ENCODE measurements at regions not wholly inside any gene's neighbourhood (a gene's known extent, or its start where the extent isn't known, plus 50 kb on each side); places are given as distances from the start of the nearest gene placed in this dataset.
"Not testable (repeated sequence)": the region's sequence is repeated elsewhere in the genome, so short reads cannot be mapped to it uniquely, and the experiment has no call there.

DNA sequence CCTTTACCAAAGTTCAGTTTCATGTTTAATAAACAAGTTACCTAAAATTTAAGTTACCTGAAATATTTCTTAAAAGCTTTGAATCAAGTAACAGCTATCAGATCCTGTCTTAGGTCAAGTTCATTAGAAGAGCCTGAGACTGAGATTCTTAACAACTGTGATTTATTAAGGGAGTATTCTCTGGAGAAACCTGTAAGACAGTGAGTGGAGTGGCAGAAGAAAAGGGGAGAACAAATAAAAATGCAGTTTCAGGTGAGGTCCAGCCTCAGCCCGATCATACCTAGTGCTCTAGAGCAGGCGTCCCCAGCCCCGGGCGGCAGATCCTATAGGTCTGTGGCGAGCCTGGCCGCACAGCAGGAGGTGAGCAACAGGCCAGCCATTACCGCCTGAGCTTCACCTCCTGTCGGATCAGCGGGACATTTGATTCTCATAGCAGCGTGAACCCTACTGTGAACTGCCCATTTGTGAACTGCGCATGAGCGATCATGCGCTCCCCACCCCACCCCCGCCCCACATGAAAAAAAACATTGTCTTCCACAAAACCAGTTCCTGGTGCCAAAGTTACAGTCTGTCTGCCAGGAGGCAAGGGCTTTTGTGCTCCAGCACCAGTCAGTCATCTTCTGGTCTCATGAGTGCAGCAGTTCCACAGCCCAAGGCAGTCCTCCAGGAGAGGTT, 59.2 kb upstream of the ADGRB3 start:
- DNase-seq (ENCODE audit: low spot score): peak; percentile 86
- in situ Hi-C loops (cut with HindIII; ENCODE audit: low sequenced_read_pairs): no loop called here

DNA sequence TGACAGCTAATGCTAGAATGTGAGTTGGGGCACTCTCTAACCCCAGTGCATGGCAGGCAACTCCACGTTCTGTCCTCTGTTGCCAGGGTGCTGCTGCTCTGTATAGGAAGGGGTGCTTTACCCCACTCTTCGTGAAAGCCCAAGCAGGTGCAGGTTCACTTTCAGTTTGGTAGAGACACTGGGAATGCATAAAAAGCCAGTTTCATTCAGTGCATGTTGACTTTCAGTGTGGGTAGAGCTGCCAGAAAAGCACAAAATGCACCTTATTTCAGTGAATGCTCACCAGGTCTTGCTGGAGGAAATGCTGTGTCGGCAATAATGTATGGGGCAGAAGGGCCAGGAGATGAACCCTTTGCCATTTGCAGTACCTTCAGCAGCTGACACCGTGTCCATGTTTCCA, 62.1 kb upstream of the ADGRB3 start:
- no peak for DNase-seq (ENCODE audit: low spot score)
- in situ Hi-C loops (cut with HindIII; ENCODE audit: low sequenced_read_pairs): no loop called here

DNA sequence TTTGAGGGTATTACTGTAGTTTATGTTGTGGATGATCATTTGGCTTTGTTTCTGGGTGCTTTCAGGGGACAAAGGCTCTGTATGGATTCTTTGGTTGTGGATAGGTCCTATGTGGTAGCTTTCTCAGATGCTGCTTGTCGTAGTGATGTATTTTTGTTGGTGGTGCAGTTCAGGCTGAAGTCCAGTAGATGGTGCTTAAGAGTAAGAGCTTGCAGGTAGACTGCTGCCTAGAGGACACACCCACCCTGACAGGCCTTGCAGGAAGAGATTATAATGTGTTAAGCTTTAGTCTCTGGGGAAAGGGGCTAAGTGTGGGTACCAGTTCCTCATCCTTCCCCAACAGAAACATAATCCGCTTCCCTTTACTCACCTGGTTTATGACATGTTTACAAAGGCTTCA, 62.6 kb upstream of the ADGRB3 start:
- in situ Hi-C loops (cut with HindIII; ENCODE audit: low sequenced_read_pairs): no loop called here
- no peak for DNase-seq (ENCODE audit: low spot score)

DNA sequence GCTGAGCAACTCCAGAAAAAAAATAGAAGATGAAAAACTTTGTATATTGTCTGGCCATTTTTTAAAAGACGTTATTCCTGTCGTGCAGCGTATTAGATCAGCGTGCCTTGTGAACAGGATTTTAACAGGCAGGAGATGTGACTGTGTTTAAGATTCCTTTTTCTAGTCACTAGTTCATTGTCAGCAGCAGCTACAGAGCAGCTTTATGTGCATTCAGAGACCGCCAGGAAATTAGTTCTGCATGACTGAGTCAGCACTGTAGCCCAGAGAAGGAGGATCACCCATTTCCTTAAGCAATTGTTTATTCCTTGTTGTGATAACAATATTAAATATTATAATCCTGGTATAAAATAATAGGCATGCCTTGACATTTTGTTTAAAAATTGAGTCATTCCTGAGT, 75.4 kb upstream of the ADGRB3 start:
- DNase-seq (ENCODE audit: low spot score): peak; percentile 69
- in situ Hi-C loops (cut with HindIII; ENCODE audit: low sequenced_read_pairs): no loop called here

DNA sequence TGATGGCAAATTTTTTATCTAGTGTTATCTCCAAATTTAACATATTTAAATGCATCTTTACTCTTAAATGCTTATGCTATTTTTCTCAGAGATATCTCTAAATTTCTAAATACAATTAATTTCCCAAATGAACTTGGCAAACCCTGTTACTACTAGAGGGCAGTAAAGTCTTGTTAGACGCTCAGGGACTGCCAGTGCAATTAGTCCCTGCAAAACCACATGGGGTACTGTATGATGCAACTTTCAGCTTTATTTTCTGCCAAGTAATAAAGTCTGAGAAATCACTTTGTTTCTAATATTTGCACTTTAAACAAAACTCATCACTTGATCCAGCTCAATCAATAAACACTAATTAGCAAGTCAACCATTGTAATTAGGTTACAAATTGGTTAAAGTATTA, 76.0 kb upstream of the ADGRB3 start:
- peak; percentile 70 for DNase-seq (ENCODE audit: low spot score)
- in situ Hi-C loops (cut with HindIII; ENCODE audit: low sequenced_read_pairs): no loop called here

DNA sequence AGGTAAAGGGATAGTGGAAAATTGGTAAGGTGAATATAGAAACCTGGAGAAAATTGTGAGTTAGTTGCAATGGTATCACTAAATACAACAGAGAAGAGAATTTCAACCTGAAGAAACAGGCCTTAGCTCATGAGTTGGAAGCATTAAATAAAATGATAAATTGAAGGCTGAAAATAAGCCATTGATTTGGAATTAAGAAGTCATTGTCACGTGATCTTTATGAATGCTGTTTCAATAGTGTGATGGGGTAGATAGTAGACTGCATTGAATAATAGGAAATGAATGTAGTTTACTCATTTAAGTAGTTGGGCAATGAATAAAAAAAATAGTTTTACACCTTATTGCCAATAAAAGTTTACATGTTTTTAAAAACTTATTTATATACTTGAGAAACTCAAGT, 88.5 kb upstream of the ADGRB3 start:
- DNase-seq (ENCODE audit: low spot score): no peak
- in situ Hi-C loops (cut with HindIII; ENCODE audit: low sequenced_read_pairs): no loop called here

DNA sequence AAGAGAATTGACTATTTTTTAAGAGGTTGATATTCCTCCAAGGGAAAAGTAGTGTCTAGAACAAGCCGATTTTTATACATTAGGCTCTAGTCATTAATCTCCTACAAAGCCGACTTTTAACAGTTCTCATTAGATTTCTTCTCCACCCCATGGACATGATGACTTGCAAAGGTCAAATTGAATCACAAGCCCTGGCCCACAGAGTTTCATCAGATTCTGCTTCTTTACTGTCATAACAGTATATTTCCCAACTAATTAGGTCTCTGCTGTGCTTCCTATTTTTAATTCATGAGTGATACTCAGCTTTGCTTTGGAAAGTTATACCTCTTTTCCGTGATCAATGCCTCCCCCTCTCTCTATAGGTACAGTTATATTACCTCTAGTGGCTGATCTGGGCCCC, 90.6 kb upstream of the ADGRB3 start:
- in situ Hi-C loops (cut with HindIII; ENCODE audit: low sequenced_read_pairs): no loop called here
- DNase-seq (ENCODE audit: low spot score): no peak

DNA sequence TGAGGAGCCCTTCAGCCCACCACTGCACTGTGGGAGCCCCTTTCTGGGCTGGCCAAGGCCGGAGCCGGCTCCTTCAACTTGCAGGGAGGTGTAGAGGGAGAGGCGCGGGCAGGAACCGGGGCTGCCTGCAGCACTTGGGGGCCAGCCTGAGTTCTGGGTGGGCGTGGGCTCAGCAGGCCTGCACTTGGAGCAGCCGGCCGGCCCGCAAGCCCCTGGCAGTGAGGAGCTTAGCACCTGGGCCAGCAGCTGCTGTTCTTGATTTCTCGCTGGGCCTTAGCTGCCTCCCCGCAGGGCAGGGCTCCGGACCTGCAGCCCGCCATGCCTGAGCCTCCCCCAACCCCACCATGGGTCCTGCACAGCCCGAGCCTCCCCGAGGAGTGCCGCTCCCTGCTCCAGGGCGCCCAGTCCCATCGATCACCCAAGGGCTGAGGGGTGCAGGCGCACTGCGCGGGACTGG, 101.7 kb upstream of the ADGRB3 start:
- no peak for DNase-seq (ENCODE audit: low spot score)
- in situ Hi-C loops (cut with HindIII; ENCODE audit: low sequenced_read_pairs): no loop called here

DNA sequence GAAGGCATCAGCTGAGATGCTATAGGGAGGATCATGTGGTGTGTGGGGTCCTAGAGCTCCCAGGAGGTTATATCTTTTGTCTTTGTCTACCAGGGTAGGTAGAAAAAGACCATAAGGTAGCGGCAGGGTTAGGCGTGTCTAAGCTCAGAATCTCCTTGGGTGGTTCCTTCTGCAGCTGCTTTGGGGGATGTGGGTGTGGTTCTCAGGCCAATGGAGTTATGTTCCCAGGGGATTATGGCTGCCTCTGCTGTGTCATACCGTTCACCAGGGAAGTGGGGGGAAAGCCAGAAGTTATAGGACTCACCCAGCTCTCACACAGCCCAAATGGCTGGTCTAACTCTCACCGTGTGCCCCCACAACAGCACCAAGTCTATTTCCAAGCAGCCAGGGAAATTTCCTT, 107.4 kb upstream of the ADGRB3 start:
- in situ Hi-C loops (cut with HindIII; ENCODE audit: low sequenced_read_pairs): no loop called here
- DNase-seq (ENCODE audit: low spot score): no peak

DNA sequence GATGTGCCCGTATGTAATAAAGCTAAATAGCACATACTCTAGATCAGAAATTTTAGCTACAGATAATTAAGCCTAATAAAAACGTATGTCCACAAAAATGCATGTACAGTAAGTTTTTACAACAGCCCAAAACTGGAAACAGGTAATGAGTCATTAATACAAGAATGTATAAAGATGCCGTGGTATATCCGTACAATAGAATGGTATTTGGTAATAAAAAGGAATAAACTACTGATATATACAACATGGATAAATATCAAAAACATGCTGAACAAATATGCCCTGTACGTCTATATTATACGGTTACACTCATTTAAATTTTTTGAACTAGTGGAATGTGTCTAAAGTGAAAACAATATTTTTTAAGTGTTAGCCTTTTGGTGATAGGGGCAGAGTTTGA, 128.2 kb upstream of the ADGRB3 start:
- DNase-seq (ENCODE audit: low spot score): no peak
- in situ Hi-C loops (cut with HindIII; ENCODE audit: low sequenced_read_pairs): no loop called here

DNA sequence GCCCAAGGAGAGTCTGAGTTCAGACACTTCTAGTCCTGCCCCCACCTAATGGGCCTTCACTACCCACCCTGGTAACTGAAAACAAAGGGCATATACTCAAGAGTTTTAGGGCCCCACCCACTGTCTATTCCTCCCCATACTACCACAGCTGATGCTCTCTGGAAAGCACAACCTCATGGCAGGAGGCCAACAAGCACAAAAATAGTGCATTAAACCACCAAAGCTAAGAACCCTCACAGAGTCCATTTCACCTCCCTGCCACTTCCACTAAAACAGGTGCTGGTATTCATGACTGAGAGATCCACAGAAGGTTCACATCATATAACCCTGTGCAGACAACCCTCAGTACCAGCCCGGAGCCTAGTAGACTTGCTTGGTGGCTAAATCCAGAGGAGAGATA, 132.1 kb upstream of the ADGRB3 start:
- in situ Hi-C loops (cut with HindIII; ENCODE audit: low sequenced_read_pairs): no loop called here
- no peak for DNase-seq (ENCODE audit: low spot score)

DNA sequence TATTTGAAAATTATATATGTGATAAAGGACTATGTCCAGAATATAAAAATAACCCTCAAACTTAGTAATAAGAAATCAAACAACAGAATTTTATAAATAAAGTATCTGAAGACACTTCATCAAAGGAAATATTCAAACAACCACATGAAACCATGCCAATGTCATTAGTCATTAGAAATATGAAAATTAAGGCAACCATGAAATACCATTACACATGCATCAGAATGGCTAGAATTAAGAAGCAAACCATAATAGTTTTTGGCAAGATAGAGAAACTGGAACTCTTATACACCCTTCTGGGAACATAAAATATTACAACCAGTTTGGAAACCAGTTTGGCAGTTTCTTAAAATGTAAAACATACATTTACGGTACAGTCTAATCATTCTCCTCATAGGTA, 137.2 kb upstream of the ADGRB3 start:
- in situ Hi-C loops (cut with HindIII; ENCODE audit: low sequenced_read_pairs): no loop called here
- no peak for DNase-seq (ENCODE audit: low spot score)

DNA sequence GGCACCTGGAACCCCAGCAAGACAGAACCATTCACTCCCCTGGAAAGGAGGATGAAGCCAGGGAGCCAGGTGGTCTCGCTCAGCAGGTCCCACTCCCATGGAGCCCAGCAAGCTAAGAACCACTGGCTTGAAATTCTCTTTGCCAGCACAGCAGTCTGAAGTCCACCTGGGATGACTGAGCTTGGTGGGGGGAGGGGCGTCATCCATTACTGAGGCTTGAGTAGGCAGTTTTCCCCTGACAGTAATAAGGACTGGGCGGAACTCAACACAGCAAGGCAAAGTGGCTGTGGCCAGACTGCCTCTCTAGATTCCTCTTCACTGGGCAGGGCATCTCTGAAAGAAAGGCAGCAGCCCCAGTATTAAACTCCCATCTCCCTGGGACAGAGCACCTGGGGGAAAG, 140.2 kb upstream of the ADGRB3 start:
- DNase-seq (ENCODE audit: low spot score); in situ Hi-C loops (cut with HindIII; ENCODE audit: low sequenced_read_pairs): not testable (repeated sequence)

DNA sequence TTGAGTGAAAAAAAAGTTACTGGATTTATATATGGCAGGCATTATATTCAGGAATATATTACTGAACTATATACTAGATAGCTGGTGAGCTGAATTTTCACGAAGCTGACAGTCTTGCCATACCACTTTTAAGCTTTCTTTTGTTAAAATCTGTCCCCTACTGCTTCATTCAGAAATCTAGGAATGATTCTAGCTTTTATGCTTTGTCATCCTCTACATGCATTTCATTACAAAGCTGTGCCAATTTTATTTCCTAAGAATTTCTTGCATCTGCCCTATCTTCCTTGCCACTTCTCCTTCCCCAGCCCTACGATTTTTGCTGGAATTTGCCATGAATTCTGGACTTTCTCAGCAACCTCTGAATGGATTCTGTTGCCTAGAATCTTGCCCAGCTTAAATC, 158.5 kb upstream of the ADGRB3 start:
- in situ Hi-C loops (cut with HindIII; ENCODE audit: low sequenced_read_pairs): no loop called here
- no peak for DNase-seq (ENCODE audit: low spot score)

DNA sequence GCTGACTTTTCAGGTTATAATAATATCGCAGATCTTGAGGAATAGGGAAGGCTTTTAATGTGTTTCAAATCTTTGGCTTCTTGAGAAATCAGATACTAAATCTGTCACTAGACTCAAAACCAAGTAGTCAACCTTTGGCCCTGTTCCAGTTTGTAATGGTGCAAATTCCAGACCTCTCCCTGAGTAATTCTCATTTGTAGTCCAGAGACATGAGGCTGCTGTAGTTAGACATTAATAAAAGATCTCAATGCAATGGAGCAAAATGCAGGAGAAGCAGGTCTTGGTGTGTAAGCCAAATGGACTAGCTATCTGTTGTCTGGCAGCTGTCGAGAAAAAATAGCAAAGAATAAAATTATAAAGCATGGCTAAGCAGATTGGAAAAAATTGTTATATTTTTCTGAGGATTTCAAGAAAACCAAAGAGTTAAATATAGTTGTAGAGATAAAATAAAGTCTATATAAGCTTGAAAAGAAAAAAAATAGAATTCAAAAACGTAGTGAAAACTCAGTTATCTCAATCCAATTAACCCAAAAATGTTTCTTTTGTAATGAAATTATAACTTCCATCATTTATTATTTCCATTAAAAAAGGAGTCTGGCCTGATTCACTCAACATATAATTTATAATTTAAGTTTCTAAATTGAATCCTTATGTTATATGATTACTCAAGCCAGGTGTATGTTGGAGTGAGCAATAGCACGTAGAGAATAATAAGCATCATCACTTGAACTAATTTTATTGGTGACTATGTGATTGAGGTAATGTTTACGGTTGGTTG, 161.5 kb upstream of the ADGRB3 start:
- DNase-seq (ENCODE audit: low spot score): no peak
- in situ Hi-C loops (cut with HindIII; ENCODE audit: low sequenced_read_pairs): no loop called here

DNA sequence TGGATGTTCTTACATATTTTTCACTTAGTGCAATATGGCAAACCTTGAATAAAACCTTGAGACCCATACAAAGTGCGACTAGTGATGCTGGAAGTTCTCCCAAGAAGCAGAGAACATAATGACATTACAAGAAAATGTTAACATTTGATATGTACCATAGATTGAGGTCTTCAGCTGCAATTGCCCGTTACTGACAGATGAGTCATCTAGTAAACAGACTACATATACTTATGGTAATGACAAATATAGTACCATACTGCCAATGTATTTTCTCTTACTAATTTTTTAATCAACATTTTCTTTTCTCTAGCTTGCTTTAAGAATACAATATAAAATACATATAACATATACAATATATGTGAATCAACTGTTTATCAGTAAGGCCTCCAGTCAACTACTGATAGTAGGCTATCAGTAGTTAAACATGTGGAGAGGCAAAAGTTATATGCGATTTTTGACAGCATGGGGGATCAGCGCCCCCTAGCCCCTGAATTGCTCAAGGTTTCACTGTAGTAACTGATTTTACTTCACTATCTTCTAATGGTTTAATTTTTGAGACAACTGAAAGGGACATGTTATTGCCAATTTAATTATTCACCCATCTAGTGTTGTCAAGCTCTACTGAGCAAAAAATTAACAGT, 166.7 kb upstream of the ADGRB3 start:
- DNase-seq (ENCODE audit: low spot score): no peak
- in situ Hi-C loops (cut with HindIII; ENCODE audit: low sequenced_read_pairs): no loop called here

DNA sequence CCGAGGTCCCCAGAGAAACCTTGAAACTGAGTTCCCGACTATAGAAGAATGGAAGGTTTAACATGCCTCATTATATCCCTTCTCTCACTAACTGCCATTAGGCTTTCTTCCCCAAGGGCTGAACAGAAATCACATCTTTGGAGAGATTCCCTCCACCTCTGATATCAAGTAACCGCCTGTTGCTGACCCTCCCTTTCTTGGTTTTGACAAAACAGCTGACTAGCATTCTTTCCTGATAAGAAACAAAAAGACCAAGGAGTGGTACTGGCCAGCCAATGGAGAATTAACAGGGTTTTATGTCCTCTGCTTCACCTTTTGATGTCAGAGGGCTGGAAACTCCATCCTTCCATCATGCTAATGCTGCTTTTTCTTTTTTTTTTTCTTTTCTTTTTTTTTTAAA, 176.6 kb upstream of the ADGRB3 start:
- DNase-seq (ENCODE audit: low spot score): no peak
- in situ Hi-C loops (cut with HindIII; ENCODE audit: low sequenced_read_pairs): no loop called here

DNA sequence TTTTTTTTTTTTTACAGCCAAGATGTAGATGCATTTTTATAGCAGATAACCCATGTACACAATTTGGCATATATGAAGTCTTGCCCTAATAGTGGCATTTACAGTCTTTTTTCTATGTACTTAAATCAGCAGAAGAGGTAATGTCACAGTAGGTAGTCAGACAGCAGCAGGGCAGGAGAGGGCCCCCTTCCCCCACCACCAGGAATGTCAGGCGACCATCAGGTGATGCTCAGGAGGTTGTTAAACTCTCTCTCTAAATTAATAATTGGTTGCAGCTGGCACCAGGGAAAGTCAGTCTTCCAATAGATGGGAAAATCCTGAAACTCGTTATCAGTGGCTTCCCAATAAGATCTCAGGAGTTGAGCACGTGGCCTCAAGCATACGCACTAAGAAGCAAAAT, 188.0 kb upstream of the ADGRB3 start:
- DNase-seq (ENCODE audit: low spot score): no peak
- in situ Hi-C loops (cut with HindIII; ENCODE audit: low sequenced_read_pairs): no loop called here

DNA sequence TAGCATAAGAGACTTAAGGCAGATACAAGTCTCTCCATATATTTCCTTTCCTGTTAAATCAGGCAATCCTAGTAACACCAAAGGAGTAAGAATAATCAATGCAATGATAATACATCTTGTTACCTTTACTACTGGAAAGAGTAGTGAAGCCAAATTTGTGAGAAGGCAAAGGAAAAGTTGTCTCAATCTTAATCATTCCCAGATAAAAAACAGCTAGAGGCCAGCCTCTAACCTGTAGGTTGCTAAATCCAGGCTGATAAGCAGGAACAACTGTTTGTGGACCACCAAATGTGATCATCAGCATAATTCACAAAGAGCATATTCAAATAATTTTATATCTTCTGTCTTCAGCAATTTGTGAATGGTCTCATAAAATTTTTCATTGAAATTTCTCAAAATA, 189.2 kb upstream of the ADGRB3 start:
- DNase-seq (ENCODE audit: low spot score): no peak
- in situ Hi-C loops (cut with HindIII; ENCODE audit: low sequenced_read_pairs): no loop called here

DNA sequence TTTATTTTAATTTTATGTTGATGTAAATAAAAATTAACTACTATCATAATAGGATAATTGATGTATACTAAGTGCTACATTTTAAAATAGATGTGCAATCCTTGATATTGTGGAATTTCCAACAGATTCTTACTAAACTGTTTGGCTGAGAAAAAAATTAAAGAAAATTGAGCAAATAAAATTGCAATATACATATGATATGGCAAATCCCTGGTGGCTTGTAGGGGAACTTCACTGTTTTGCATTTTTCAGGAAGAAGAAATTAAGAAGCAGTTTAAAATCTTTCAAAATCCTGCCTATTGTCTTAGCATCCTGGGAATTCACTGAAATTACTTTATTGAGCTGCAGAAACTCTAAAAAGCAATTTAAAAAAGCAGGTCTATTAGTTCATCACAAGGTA, 191.4 kb upstream of the ADGRB3 start:
- no peak for DNase-seq (ENCODE audit: low spot score)
- in situ Hi-C loops (cut with HindIII; ENCODE audit: low sequenced_read_pairs): no loop called here

DNA sequence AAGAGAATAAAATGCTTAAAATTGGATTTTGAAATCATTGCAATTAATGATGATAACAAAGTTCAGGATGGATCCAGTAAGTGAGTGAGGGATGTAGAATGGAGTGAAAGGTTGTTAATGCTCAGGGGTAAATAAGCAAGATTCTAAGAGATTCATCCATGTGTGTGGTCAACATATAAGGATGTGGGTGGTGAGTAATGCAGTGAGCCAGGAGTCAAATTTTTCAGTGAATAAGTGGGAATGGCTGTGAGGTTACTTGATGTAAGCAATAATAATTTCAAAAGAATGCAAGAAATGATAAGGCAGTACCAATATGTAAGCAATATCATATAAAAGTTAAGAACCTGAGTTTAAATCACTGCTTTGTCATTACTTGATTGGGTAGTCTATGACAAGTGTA, 207.5 kb upstream of the ADGRB3 start:
- in situ Hi-C loops (cut with HindIII; ENCODE audit: low sequenced_read_pairs): no loop called here
- no peak for DNase-seq (ENCODE audit: low spot score)

All from G401 (cell line).